K562 (cell line): ENCODE measurements at regions not wholly inside any gene's neighbourhood (a gene's known extent, or its start where the extent isn't known, plus 50 kb on each side); places are given as distances from the start of the nearest gene placed in this dataset.

Experiments
- ATAC-seq: fragments of 200-7000 bp; cut with Tn5 transposase; 3 replicates; pipeline ENCODE4 v1.9.1; 2020; ENCODE audit warnings: moderate library complexity
- BruUV-seq: library from RNA; stranded (reverse); fragments of 400-500 nt; replicated peaks from 2 replicates; lab custom pipeline; 2021; lab: Mats Ljungman, UMichigan
- CTCF ChIA-PET: fragments of 300-600 bp; formaldehyde crosslinking; extraction: SDS; loops from one replicate; lab custom pipeline; 2021; ENCODE audit warnings: low intra/inter-chr PET ratio; lab: Yijun Ruan, JAX
- POLR2A ChIA-PET: fragments of 300-600, 350-650 bp; sonication (Branson Sonifier 250); formaldehyde crosslinking; extraction: SDS; loops from one replicate; lab custom pipeline; 2021; ENCODE audit warnings: antibody characterized with exemption, inconsistent platforms; lab: Yijun Ruan, JAX
- DNase-seq, 4 experiments: peaks; one replicate each; pipeline versions ENCODE4 v3.0.0 to v3.0.0-alpha.2; 2011 to 2018; ENCODE audit warnings: low spot score in 3 of 4, mixed read lengths in 3 of 4; ENCODE audit errors: extremely low read depth in 1 of 4
- FAIRE-seq: peaks from 2 replicates; lab custom pipeline; 2011; peaks lifted over from hg19 to GRCh38; lab: Jason Lieb, UNC
- H2AFZ ChIP-seq: 2 replicates; pipeline ENCODE4 v1.6.0; 2011; ENCODE audit warnings: low read depth, low read length, control low read depth, inconsistent platforms
- H3K27ac ChIP-seq: fragments of 200-600 bp; 3 replicates; pipeline ENCODE4 v1.8.0; 2011; ENCODE audit warnings: low read depth, mild to moderate bottlenecking, control low read depth, inconsistent platforms, low read length, moderate library complexity, mixed read lengths; ENCODE audit errors: extremely low read depth
- H3K27me3 ChIP-seq, 2 experiments: fragments of 300-600 bp in 1 of 2; 2 replicates in 1 of 2; 3 replicates in 1 of 2; pipeline versions ENCODE4 v1.6.0 to v1.8.0; 2011; ENCODE audit warnings: inconsistent platforms in 2 of 2, low read length in 2 of 2, mild to moderate bottlenecking in 1 of 2, mixed read lengths in 1 of 2, moderate library complexity in 1 of 2; ENCODE audit not compliant: control insufficient read depth in 2 of 2, insufficient read depth in 2 of 2
- H3K36me3 ChIP-seq: fragments of 300-600 bp; 3 replicates; pipeline ENCODE4 v1.8.0; 2011; ENCODE audit warnings: mild to moderate bottlenecking, low read length, inconsistent platforms; ENCODE audit not compliant: control insufficient read depth, insufficient read depth
- H3K4me1 ChIP-seq, 2 experiments: fragments of 200-600 bp in 1 of 2; replicated peaks in 1 of 2; 2 replicates in 1 of 2; 3 replicates in 1 of 2; pipeline versions ENCODE4 v1.5.1 to v1.8.0; 2011; ENCODE audit warnings: inconsistent platforms in 2 of 2, low read length in 2 of 2, mild to moderate bottlenecking in 1 of 2, mixed read lengths in 1 of 2, moderate library complexity in 1 of 2; ENCODE audit not compliant: control insufficient read depth in 2 of 2, insufficient read depth in 2 of 2
- H3K4me2 ChIP-seq: 2 replicates; pipeline ENCODE4 v1.6.1; 2011; ENCODE audit warnings: low read length, control low read depth, inconsistent platforms, mixed read lengths; ENCODE audit not compliant: insufficient read depth
- H3K4me3 ChIP-seq: fragments of 200-600 bp; sonication (generic), shearing (Covaris generic); 2 replicates; pipeline ENCODE4 v1.5.1; 2016; ENCODE audit warnings: control low read depth, inconsistent platforms
- H3K79me2 ChIP-seq: fragments of 200-600 bp; 3 replicates; pipeline ENCODE4 v1.8.0; 2011; ENCODE audit warnings: low read length, inconsistent platforms; ENCODE audit not compliant: control insufficient read depth, insufficient read depth
- H3K9ac ChIP-seq, 2 experiments: 2 replicates each; pipeline versions ENCODE4 v1.6.0 to v1.6.1; 2011; ENCODE audit warnings: low read depth in 2 of 2, low read length in 2 of 2, control low read depth in 1 of 2, inconsistent platforms in 1 of 2, mild to moderate bottlenecking in 1 of 2, mixed read lengths in 1 of 2; ENCODE audit not compliant: insufficient read depth in 1 of 2
- H3K9me1 ChIP-seq: one replicate; pipeline ENCODE4 v1.6.0; 2011; ENCODE audit warnings: inconsistent platforms, mild to moderate bottlenecking, low read length, moderate library complexity; ENCODE audit not compliant: control insufficient read depth, insufficient read depth
- H3K9me3 ChIP-seq: replicated peaks from 2 replicates; pipeline ENCODE4 v1.5.1; 2011; ENCODE audit warnings: low read depth, low read length, inconsistent platforms; ENCODE audit not compliant: control insufficient read depth, insufficient read depth
- H4K20me1 ChIP-seq: replicated peaks from 2 replicates; pipeline ENCODE4 v1.6.1; 2011; ENCODE audit warnings: low read length, inconsistent platforms, mixed read lengths; ENCODE audit not compliant: control insufficient read depth, insufficient read depth
- BCLAF1 ChIP-seq, 2 experiments: fragments of 450-650 bp in 1 of 2; IDR thresholded peaks; 2 replicates each; pipeline ENCODE4 v1.6.1; 2011 to 2017; ENCODE audit warnings: low read depth in 2 of 2, antibody characterized with exemption in 1 of 2, borderline replicate concordance in 1 of 2, low read length in 1 of 2, mild to moderate bottlenecking in 1 of 2, mixed read lengths in 1 of 2; ENCODE audit not compliant: control insufficient read depth in 1 of 2
- CHCHD3 ChIP-seq: fragments of 250-450 bp; sonication (Bioruptor Pico); IDR thresholded peaks from 2 replicates; pipeline ENCODE4 v2.1.2; 2022; ENCODE audit warnings: mild to moderate bottlenecking
- CREB1 ChIP-seq, 2 experiments: sonication (generic) in 1 of 2; formaldehyde crosslinking in 1 of 2; IDR thresholded peaks; 2 replicates each; pipeline versions ENCODE4 v1.6.1 to v1.8.0; 2012 to 2022; ENCODE audit warnings: inconsistent platforms in 1 of 2, mild to moderate bottlenecking in 1 of 2, missing genetic modification reagents in 1 of 2, moderate library complexity in 1 of 2
- GATAD2A ChIP-seq: fragments of 450-650 bp; IDR thresholded peaks from 2 replicates; pipeline ENCODE4 v1.6.1; 2017
- MAFK ChIP-seq: IDR thresholded peaks from 2 replicates; pipeline ENCODE4 v1.6.1; 2011; ENCODE audit warnings: low read length, improper control_type of control experiment
- MXD1 ChIP-seq: fragments of 250-450 bp; sonication (Bioruptor Pico); IDR thresholded peaks from 2 replicates; pipeline ENCODE4 v1.8.0; 2021; ENCODE audit warnings: borderline replicate concordance, mild to moderate bottlenecking, moderate library complexity; ENCODE audit not compliant: poor library complexity, severe bottlenecking
- MXI1 ChIP-seq: IDR thresholded peaks from 2 replicates; pipeline ENCODE4 v1.6.1; 2011; ENCODE audit warnings: low read depth, mild to moderate bottlenecking, improper control_type of control experiment, low read length
- POLR2B ChIP-seq: fragments of 450-650 bp; IDR thresholded peaks from 2 replicates; pipeline ENCODE4 v1.6.1; 2018; ENCODE audit warnings: low read depth; ENCODE audit not compliant: partially characterized antibody
- RCOR1 ChIP-seq, 2 experiments: IDR thresholded peaks; 2 replicates each; pipeline ENCODE4 v1.6.1; 2012; ENCODE audit warnings: low read depth in 2 of 2, low read length in 2 of 2, borderline replicate concordance in 1 of 2, improper control_type of control experiment in 1 of 2
- SNIP1 ChIP-seq: fragments of 450-650 bp; IDR thresholded peaks from 2 replicates; pipeline ENCODE4 v1.7.1; 2017; ENCODE audit warnings: low read depth, mild to moderate bottlenecking
- ZBED1 ChIP-seq: IDR thresholded peaks from 2 replicates; pipeline ENCODE4 v1.6.1; 2014
- ZC3H8 ChIP-seq: fragments of 450-650 bp; IDR thresholded peaks from 2 replicates; pipeline ENCODE4 v1.6.1; 2017
- WGBS: fragments of 100-300 bp; shearing (Covaris generic); methylation state at CpG from one replicate; pipeline ENCODE4 v1.1.6; 2016; ENCODE audit warnings: low coverage, mixed read lengths; ENCODE audit not compliant: insufficient coverage; ENCODE audit errors: missing lambda C conversion rate; 5-methylcytosine and 5-hydroxymethylcytosine counted together
- in situ Hi-C: fragments of 300-500 bp; cut with MboI; formaldehyde crosslinking; loops from 4 replicates; pipeline ENCODE4 v1.15.0; 2018; ENCODE audit warnings: inconsistent platforms, mixed read lengths
- intact Hi-C: fragments of 100-400 bp; cut with micrococcal nuclease; formaldehyde crosslinking; loops from 2 replicates; pipeline ENCODE4 v1.14.2; 2022
- TF ChIP-seq, protein P1 (sequence below), 2 experiments: IDR thresholded peaks; 2 replicates each; pipeline ENCODE4 v1.6.1; 2012; ENCODE audit warnings: improper control_type of control experiment in 2 of 2, low read depth in 2 of 2, low read length in 2 of 2, borderline replicate concordance in 1 of 2

GRCh38 chr4:15182600-15183220 lies 180.4 kb downstream of the CPEB2 start:
- POLR2A ChIA-PET, result interaction anchor here (0.7 kb wide), 1 partner anchor 9 kb away, joined by 4 read pairs; no protein-coding TSS in a partner anchor
- H3K27ac ChIP-seq, result no peak overlapping the region

More at GRCh38 chr4:15182600-15183220, 180.4 kb downstream of the CPEB2 start:
- Histone ChIP-seq H2AFZ (no peak overlapping the region), H3K36me3 (no peaks in the 10 kb centered on the region), H4K20me1 (no peaks in the 10 kb centered on the region), H3K4me2 (no peak overlapping the region), H3K27me3 (no peaks in the 10 kb centered on the region), H3K4me1 (no peaks in the 10 kb centered on the region), H3K9ac (no peak overlapping the region), H3K9me3 (no peaks in the 10 kb centered on the region), H3K79me2 (no peaks in the 10 kb centered on the region), H3K4me3 (no peak overlapping the region), H3K9me1 (no peaks in the 10 kb centered on the region)
- in situ Hi-C loops (no loop called here), intact Hi-C loops (no loop called here)
- BruUV-seq, result no TSS peak
- ATAC-seq (no peak), FAIRE-seq (no peak), DNase-seq (no peak)
- TF ChIP-seq, protein P1, sequence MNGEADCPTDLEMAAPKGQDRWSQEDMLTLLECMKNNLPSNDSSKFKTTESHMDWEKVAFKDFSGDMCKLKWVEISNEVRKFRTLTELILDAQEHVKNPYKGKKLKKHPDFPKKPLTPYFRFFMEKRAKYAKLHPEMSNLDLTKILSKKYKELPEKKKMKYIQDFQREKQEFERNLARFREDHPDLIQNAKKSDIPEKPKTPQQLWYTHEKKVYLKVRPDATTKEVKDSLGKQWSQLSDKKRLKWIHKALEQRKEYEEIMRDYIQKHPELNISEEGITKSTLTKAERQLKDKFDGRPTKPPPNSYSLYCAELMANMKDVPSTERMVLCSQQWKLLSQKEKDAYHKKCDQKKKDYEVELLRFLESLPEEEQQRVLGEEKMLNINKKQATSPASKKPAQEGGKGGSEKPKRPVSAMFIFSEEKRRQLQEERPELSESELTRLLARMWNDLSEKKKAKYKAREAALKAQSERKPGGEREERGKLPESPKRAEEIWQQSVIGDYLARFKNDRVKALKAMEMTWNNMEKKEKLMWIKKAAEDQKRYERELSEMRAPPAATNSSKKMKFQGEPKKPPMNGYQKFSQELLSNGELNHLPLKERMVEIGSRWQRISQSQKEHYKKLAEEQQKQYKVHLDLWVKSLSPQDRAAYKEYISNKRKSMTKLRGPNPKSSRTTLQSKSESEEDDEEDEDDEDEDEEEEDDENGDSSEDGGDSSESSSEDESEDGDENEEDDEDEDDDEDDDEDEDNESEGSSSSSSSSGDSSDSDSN (IDR thresholded peaks at IDR 0.05; ENCODE audit: borderline replicate concordance in 1 of 2, low read depth in 2 of 2, low read length in 2 of 2), result no peak
- TF ChIP-seq MXI1, result no peak
- TF ChIP-seq MXD1 (CRISPR knock-in tag), result no peak
- TF ChIP-seq BCLAF1 (IDR thresholded peaks at IDR 0.05; ENCODE audit: borderline replicate concordance in 1 of 2, control insufficient read depth in 1 of 2, low read depth in 2 of 2, low read length in 1 of 2), result no peak
- TF ChIP-seq GATAD2A, result no peak
- TF ChIP-seq RCOR1 (IDR thresholded peaks at IDR 0.05; ENCODE audit: borderline replicate concordance in 1 of 2, low read depth in 2 of 2, low read length in 2 of 2), result no peak
- no peak for TF ChIP-seq ZC3H8
- TF ChIP-seq CHCHD3 (CRISPR knock-in tag), result no peak
- TF ChIP-seq POLR2B, result no peak
- no peak for TF ChIP-seq MAFK
- no peak for TF ChIP-seq ZBED1
- no peak for TF ChIP-seq SNIP1
- TF ChIP-seq CREB1 (IDR thresholded peaks at IDR 0.05), result no peak
- no peak for TF ChIP-seq CREB1 (CRISPR knock-in tag; IDR thresholded peaks at IDR 0.05)
- CTCF ChIA-PET, result no interaction called here
- WGBS, result 2% methylated on average over 3 of the region's 3 CpGs
